ENCODE measurements at regions not wholly inside any gene's neighbourhood (a gene's known extent, or its start where the extent isn't known, plus 50 kb on each side); places are given as distances from the start of the nearest gene placed in this dataset.

- peaks cover 21% of the 10 kb centered on the region for H3K9me3 Mint-ChIP-seq
- peaks cover 34% of the 10 kb centered on the region for H3K27me3 Mint-ChIP-seq (ENCODE audit: low read depth)
- H3K4me3 Mint-ChIP-seq, result no peak overlapping the region
- H3K36me3 Mint-ChIP-seq (ENCODE audit: low read depth), result no peaks in the 10 kb centered on the region
- H3K27ac Mint-ChIP-seq, result no peak overlapping the region
- H3K4me1 Mint-ChIP-seq (ENCODE audit: low read depth), result peaks cover 13% of the 10 kb centered on the region
- DNase-seq (ENCODE audit: low spot score), result no peak
Measured at GRCh38 chr15:70427167-70428120, 329.7 kb upstream of the TLE3 start.

GRCh38 chr15:70426096-70426821 lies 328.5 kb upstream of the TLE3 start:
- Mint-ChIP-seq H3K27me3 (ENCODE audit: low read depth) (peaks cover 39% of the 10 kb centered on the region), H3K4me1 (ENCODE audit: low read depth) (peaks cover 13% of the 10 kb centered on the region), H3K4me3 (no peak overlapping the region), H3K27ac (no peak overlapping the region), H3K9me3 (peaks cover 21% of the 10 kb centered on the region), H3K36me3 (ENCODE audit: low read depth) (no peaks in the 10 kb centered on the region)
- DNase-seq (ENCODE audit: low spot score), result no peak

- Mint-ChIP-seq H3K9me3 (peaks cover 21% of the 10 kb centered on the region), H3K4me1 (ENCODE audit: low read depth) (peaks cover 13% of the 10 kb centered on the region), H3K4me3 (no peak overlapping the region), H3K36me3 (ENCODE audit: low read depth) (no peaks in the 10 kb centered on the region), H3K27me3 (ENCODE audit: low read depth) (peaks cover 38% of the 10 kb centered on the region), H3K27ac (no peak overlapping the region)
- DNase-seq (ENCODE audit: low spot score), result no peak
Measured at GRCh38 chr15:70424937-70425411, 327.3 kb upstream of the TLE3 start.

- peaks cover 13% of the 10 kb centered on the region for H3K4me1 Mint-ChIP-seq (ENCODE audit: low read depth)
- H3K27me3 Mint-ChIP-seq (ENCODE audit: low read depth), result peaks cover 29% of the 10 kb centered on the region
- H3K4me3 Mint-ChIP-seq, result no peak overlapping the region
- H3K9me3 Mint-ChIP-seq, result peaks cover 8% of the 10 kb centered on the region
- no peak overlapping the region for H3K27ac Mint-ChIP-seq
- H3K36me3 Mint-ChIP-seq (ENCODE audit: low read depth), result no peaks in the 10 kb centered on the region
- DNase-seq (ENCODE audit: low spot score), result no peak
Measured at GRCh38 chr15:70423267-70423666, 325.6 kb upstream of the TLE3 start.

GRCh38 chr15:70422342-70422741 lies 324.6 kb upstream of the TLE3 start:
- Mint-ChIP-seq H3K9me3 (peaks cover 5% of the 10 kb centered on the region), H3K27ac (no peak overlapping the region), H3K27me3 (ENCODE audit: low read depth) (peaks cover 25% of the 10 kb centered on the region), H3K36me3 (ENCODE audit: low read depth) (no peaks in the 10 kb centered on the region), H3K4me1 (ENCODE audit: low read depth) (peaks cover 13% of the 10 kb centered on the region), H3K4me3 (no peak overlapping the region)
- no peak for DNase-seq (ENCODE audit: low spot score)

- H3K27me3 Mint-ChIP-seq (ENCODE audit: low read depth), result peaks cover 32% of the 10 kb centered on the region
- no peak overlapping the region for H3K4me3 Mint-ChIP-seq
- H3K36me3 Mint-ChIP-seq (ENCODE audit: low read depth), result no peaks in the 10 kb centered on the region
- no peak for DNase-seq (ENCODE audit: low spot score)
- peaks cover 13% of the 10 kb centered on the region for H3K4me1 Mint-ChIP-seq (ENCODE audit: low read depth)
- H3K9me3 Mint-ChIP-seq, result peaks cover 5% of the 10 kb centered on the region
- no peak overlapping the region for H3K27ac Mint-ChIP-seq
Measured at GRCh38 chr15:70420948-70421482, 323.3 kb upstream of the TLE3 start.

- Mint-ChIP-seq H3K4me1 (ENCODE audit: low read depth) (peaks cover 10% of the 10 kb centered on the region), H3K27ac (no peak overlapping the region), H3K4me3 (no peak overlapping the region), H3K36me3 (ENCODE audit: low read depth) (no peaks in the 10 kb centered on the region), H3K9me3 (peaks cover 5% of the 10 kb centered on the region), H3K27me3 (ENCODE audit: low read depth) (peaks cover 32% of the 10 kb centered on the region)
- DNase-seq (ENCODE audit: low spot score), result no peak
Measured at GRCh38 chr15:70420086-70420947, 322.6 kb upstream of the TLE3 start.

- no peak overlapping the region for H3K4me3 Mint-ChIP-seq
- no peaks in the 10 kb centered on the region for H3K4me1 Mint-ChIP-seq (ENCODE audit: low read depth)
- no peak for DNase-seq (ENCODE audit: low spot score)
- no peaks in the 10 kb centered on the region for H3K9me3 Mint-ChIP-seq
- H3K36me3 Mint-ChIP-seq (ENCODE audit: low read depth), result no peaks in the 10 kb centered on the region
- no peak overlapping the region for H3K27ac Mint-ChIP-seq
- H3K27me3 Mint-ChIP-seq (ENCODE audit: low read depth), result peaks cover 31% of the 10 kb centered on the region
Measured at GRCh38 chr15:70418943-70419342, 321.2 kb upstream of the TLE3 start.

- Mint-ChIP-seq H3K4me3 (no peak overlapping the region), H3K9me3 (no peaks in the 10 kb centered on the region), H3K27ac (no peak overlapping the region), H3K27me3 (ENCODE audit: low read depth) (peaks cover 24% of the 10 kb centered on the region), H3K36me3 (ENCODE audit: low read depth) (no peaks in the 10 kb centered on the region), H3K4me1 (ENCODE audit: low read depth) (no peaks in the 10 kb centered on the region)
- no peak for DNase-seq (ENCODE audit: low spot score)
Measured at GRCh38 chr15:70417535-70417934, 319.8 kb upstream of the TLE3 start.

- H3K36me3 Mint-ChIP-seq (ENCODE audit: low read depth), result no peaks in the 10 kb centered on the region
- peaks cover 20% of the 10 kb centered on the region for H3K27me3 Mint-ChIP-seq (ENCODE audit: low read depth)
- no peaks in the 10 kb centered on the region for H3K4me1 Mint-ChIP-seq (ENCODE audit: low read depth)
- H3K4me3 Mint-ChIP-seq, result no peak overlapping the region
- H3K27ac Mint-ChIP-seq, result no peak overlapping the region
- DNase-seq (ENCODE audit: low spot score), result no peak
- no peaks in the 10 kb centered on the region for H3K9me3 Mint-ChIP-seq
Measured at GRCh38 chr15:70416829-70417228, 319.1 kb upstream of the TLE3 start.

GRCh38 chr15:70415398-70415797 lies 317.7 kb upstream of the TLE3 start:
- Mint-ChIP-seq H3K9me3 (no peaks in the 10 kb centered on the region), H3K27ac (no peak overlapping the region), H3K4me3 (no peak overlapping the region), H3K4me1 (ENCODE audit: low read depth) (no peaks in the 10 kb centered on the region), H3K36me3 (ENCODE audit: low read depth) (no peaks in the 10 kb centered on the region), H3K27me3 (ENCODE audit: low read depth) (peaks cover 20% of the 10 kb centered on the region)
- no peak for DNase-seq (ENCODE audit: low spot score)

GRCh38 chr15:70414626-70415025 lies 316.9 kb upstream of the TLE3 start:
- Mint-ChIP-seq H3K27ac (no peak overlapping the region), H3K4me1 (ENCODE audit: low read depth) (no peaks in the 10 kb centered on the region), H3K27me3 (ENCODE audit: low read depth) (peaks cover 20% of the 10 kb centered on the region), H3K4me3 (no peak overlapping the region), H3K9me3 (no peaks in the 10 kb centered on the region), H3K36me3 (ENCODE audit: low read depth) (no peaks in the 10 kb centered on the region)
- DNase-seq (ENCODE audit: low spot score), result no peak

- Mint-ChIP-seq H3K27ac (no peak overlapping the region), H3K27me3 (ENCODE audit: low read depth) (peaks cover 28% of the 10 kb centered on the region), H3K9me3 (no peaks in the 10 kb centered on the region), H3K4me1 (ENCODE audit: low read depth) (no peaks in the 10 kb centered on the region), H3K4me3 (no peak overlapping the region), H3K36me3 (ENCODE audit: low read depth) (no peaks in the 10 kb centered on the region)
- no peak for DNase-seq (ENCODE audit: low spot score)
Measured at GRCh38 chr15:70412794-70413193, 315.1 kb upstream of the TLE3 start.
